ENCODE measurements at regions not wholly inside any gene's neighbourhood (a gene's known extent, or its start where the extent isn't known, plus 50 kb on each side); places are given as distances from the start of the nearest gene placed in this dataset.

- DNase-seq: no peak
These were observed 309.4 kb downstream of the BTG1 start for GRCh38 chr12:91836264-91836663.

GRCh38 chr12:91835693-91836092 lies 310.0 kb downstream of the BTG1 start:
- DNase-seq: no peak

GRCh38 chr12:91833780-91834359 lies 311.8 kb downstream of the BTG1 start:
- DNase-seq: no peak

GRCh38 chr12:91825999-91826398 lies 319.6 kb downstream of the BTG1 start:
- no peak for DNase-seq

GRCh38 chr12:91824991-91825390 lies 320.7 kb downstream of the BTG1 start:
- DNase-seq: no peak

- no peak for DNase-seq
These were observed 326.6 kb downstream of the BTG1 start for GRCh38 chr12:91819132-91819447.

GRCh38 chr12:91818227-91819131 lies 327.2 kb downstream of the BTG1 start:
- DNase-seq: no peak

GRCh38 chr12:91817517-91817916 lies 328.1 kb downstream of the BTG1 start:
- DNase-seq: no peak

- no peak for DNase-seq
These were observed 331.9 kb downstream of the BTG1 start for GRCh38 chr12:91813701-91814100.

- peak; percentile 81 for DNase-seq
These were observed 334.0 kb downstream of the BTG1 start for GRCh38 chr12:91811481-91812287.

- no peak for DNase-seq
These were observed 334.9 kb downstream of the BTG1 start for GRCh38 chr12:91810531-91811451.

GRCh38 chr12:91810077-91810476 lies 335.6 kb downstream of the BTG1 start:
- DNase-seq: no peak

- no peak for DNase-seq
These were observed 340.6 kb downstream of the BTG1 start for GRCh38 chr12:91805031-91805430.

- DNase-seq: no peak
These were observed 341.1 kb downstream of the BTG1 start for GRCh38 chr12:91804533-91804932.

- DNase-seq: no peak
These were observed 344.6 kb downstream of the BTG1 start for GRCh38 chr12:91801048-91801447.

GRCh38 chr12:91793676-91794075 lies 352.0 kb downstream of the BTG1 start:
- DNase-seq: no peak

GRCh38 chr12:91792597-91792996 lies 353.0 kb downstream of the BTG1 start:
- no peak for DNase-seq

GRCh38 chr12:91786499-91787272 lies 359.0 kb downstream of the BTG1 start:
- DNase-seq: no peak

GRCh38 chr12:91785655-91786498 lies 359.8 kb downstream of the BTG1 start:
- no peak for DNase-seq

- no peak for DNase-seq
These were observed 364.5 kb downstream of the BTG1 start for GRCh38 chr12:91781114-91781513.

- DNase-seq: peak; percentile 66
These were observed 366.7 kb downstream of the BTG1 start for GRCh38 chr12:91778938-91779400.
